GM19467 (cell line): ENCODE measurements at regions not wholly inside any gene's neighbourhood (a gene's known extent, or its start where the extent isn't known, plus 50 kb on each side); places are given as distances from the start of the nearest gene placed in this dataset.

Experiments
- ATAC-seq: cut with Tn5 transposase; IDR thresholded peaks from one replicate; pipeline ENCODE4 v1.9.1; 2021; ENCODE audit warnings: mild to moderate bottlenecking, moderate library complexity; ENCODE audit not compliant: unreplicated experiment

- no peak for ATAC-seq
Measured at GRCh38 chr22:49096476-49096875, 731.2 kb downstream of the BRD1 start.

- ATAC-seq: no peak
Measured at GRCh38 chr22:49095366-49095765, 732.3 kb downstream of the BRD1 start.

- no peak for ATAC-seq
Measured at GRCh38 chr22:49094858-49095257, 732.8 kb downstream of the BRD1 start.

GRCh38 chr22:49094151-49094550 is 733.5 kb downstream of the BRD1 start:
- ATAC-seq: no peak

GRCh38 chr22:49093192-49093880 is 734.3 kb downstream of the BRD1 start:
- ATAC-seq: no peak

- no peak for ATAC-seq
Measured at GRCh38 chr22:49092716-49093115, 735.0 kb downstream of the BRD1 start.

- no peak for ATAC-seq
Measured at GRCh38 chr22:49091917-49092545, 735.6 kb downstream of the BRD1 start.

- ATAC-seq: no peak
Measured at GRCh38 chr22:49091451-49091850, 736.2 kb downstream of the BRD1 start.

- no peak for ATAC-seq
Measured at GRCh38 chr22:49090853-49091135, 736.9 kb downstream of the BRD1 start.

- no peak for ATAC-seq
Measured at GRCh38 chr22:49090061-49090852, 737.4 kb downstream of the BRD1 start.

- ATAC-seq: no peak
Measured at GRCh38 chr22:49088801-49089791, 738.6 kb downstream of the BRD1 start.

- ATAC-seq: no peak
Measured at GRCh38 chr22:49087716-49088601, 739.7 kb downstream of the BRD1 start.

GRCh38 chr22:49087198-49087597 is 740.5 kb downstream of the BRD1 start:
- no peak for ATAC-seq

GRCh38 chr22:49086606-49087157 is 741.0 kb downstream of the BRD1 start:
- no peak for ATAC-seq

- no peak for ATAC-seq
Measured at GRCh38 chr22:49086181-49086580, 741.5 kb downstream of the BRD1 start.

GRCh38 chr22:49084206-49084605 is 743.5 kb downstream of the BRD1 start:
- no peak for ATAC-seq

GRCh38 chr22:49083607-49084006 is 744.1 kb downstream of the BRD1 start:
- no peak for ATAC-seq

GRCh38 chr22:49082451-49082850 is 745.2 kb downstream of the BRD1 start:
- ATAC-seq: no peak

GRCh38 chr22:49081926-49082325 is 745.7 kb downstream of the BRD1 start:
- ATAC-seq: no peak

GRCh38 chr22:49081261-49081666 is 746.4 kb downstream of the BRD1 start:
- ATAC-seq: no peak
